ENCODE measurements at regions not wholly inside any gene's neighbourhood (a gene's known extent, or its start where the extent isn't known, plus 50 kb on each side); places are given as distances from the start of the nearest gene placed in this dataset.

GRCh38 chr1:198935306-198935921 is 296.6 kb downstream of the PTPRC start:
- TF ChIP-seq CTCF (IDR thresholded peaks at IDR 0.05; ENCODE audit: unreplicated experiment in 3 of 3) = no peak
- peaks cover 17% of the 10 kb centered on the region for H3K4me1 Mint-ChIP-seq
- H3K27me3 Mint-ChIP-seq (ENCODE audit: low read depth) = no peaks in the 10 kb centered on the region
- no peaks in the 10 kb centered on the region for H3K36me3 Mint-ChIP-seq (ENCODE audit: low read depth)
- H3K4me3 Mint-ChIP-seq = no peak overlapping the region
- no peak overlapping the region for H3K27ac Mint-ChIP-seq
- no peaks in the 10 kb centered on the region for H3K9me3 Mint-ChIP-seq

- Mint-ChIP-seq H3K27me3 (ENCODE audit: low read depth) (no peaks in the 10 kb centered on the region), H3K36me3 (ENCODE audit: low read depth) (no peaks in the 10 kb centered on the region), H3K9me3 (no peaks in the 10 kb centered on the region), H3K4me3 (no peak overlapping the region), H3K27ac (peak overlapping the region in 1 of 3 experiments; percentile 99), H3K4me1 (peaks cover 14% of the 10 kb centered on the region)
- no peak for TF ChIP-seq CTCF (IDR thresholded peaks at IDR 0.05; ENCODE audit: unreplicated experiment in 3 of 3)
Observed at GRCh38 chr1:198936371-198937083, 297.7 kb downstream of the PTPRC start.

GRCh38 chr1:198937231-198938031 is 298.6 kb downstream of the PTPRC start:
- no peaks in the 10 kb centered on the region for H3K36me3 Mint-ChIP-seq (ENCODE audit: low read depth)
- peaks cover 10% of the 10 kb centered on the region for H3K4me1 Mint-ChIP-seq
- no peaks in the 10 kb centered on the region for H3K27me3 Mint-ChIP-seq (ENCODE audit: low read depth)
- H3K9me3 Mint-ChIP-seq = no peaks in the 10 kb centered on the region
- no peak for TF ChIP-seq CTCF (IDR thresholded peaks at IDR 0.05; ENCODE audit: unreplicated experiment in 3 of 3)
- peak overlapping the region in 1 of 3 experiments; percentile 99 for H3K27ac Mint-ChIP-seq
- H3K4me3 Mint-ChIP-seq = no peak overlapping the region

- Mint-ChIP-seq H3K4me1 (peaks cover 6% of the 10 kb centered on the region), H3K4me3 (no peak overlapping the region), H3K36me3 (ENCODE audit: low read depth) (no peaks in the 10 kb centered on the region), H3K27me3 (ENCODE audit: low read depth) (no peaks in the 10 kb centered on the region), H3K9me3 (no peaks in the 10 kb centered on the region), H3K27ac (no peak overlapping the region)
- TF ChIP-seq CTCF (IDR thresholded peaks at IDR 0.05; ENCODE audit: unreplicated experiment in 3 of 3) = no peak
Observed at GRCh38 chr1:198939286-198939685, 300.4 kb downstream of the PTPRC start.

- Mint-ChIP-seq H3K9me3 (no peaks in the 10 kb centered on the region), H3K27ac (no peak overlapping the region), H3K36me3 (ENCODE audit: low read depth) (no peaks in the 10 kb centered on the region), H3K27me3 (ENCODE audit: low read depth) (no peaks in the 10 kb centered on the region), H3K4me3 (no peak overlapping the region), H3K4me1 (peaks cover 6% of the 10 kb centered on the region)
- TF ChIP-seq CTCF (IDR thresholded peaks at IDR 0.05; ENCODE audit: unreplicated experiment in 3 of 3) = no peak
Observed at GRCh38 chr1:198939956-198940355, 301.1 kb downstream of the PTPRC start.
